NCI-H82 treated with DMSO at 0.1 percent for 48 hours (cell line): ENCODE measurements at regions not wholly inside any gene's neighbourhood (a gene's known extent, or its start where the extent isn't known, plus 50 kb on each side); places are given as distances from the start of the nearest gene placed in this dataset.

ENCODE experiments used
- DNase-seq: peaks from one replicate; lab custom pipeline; 2025; ENCODE audit not compliant: unreplicated experiment; lab: John Stamatoyannopoulos, UW

- DNase-seq = no peak
Measured at GRCh38 chr16:9185381-9185780, 93.9 kb downstream of the HAPSTR1 start.

GRCh38 chr16:9186061-9186460 lies 94.6 kb downstream of the HAPSTR1 start:
- DNase-seq = no peak

GRCh38 chr16:9188721-9189120 lies 97.3 kb downstream of the HAPSTR1 start:
- DNase-seq = no peak

- DNase-seq = no peak
Measured at GRCh38 chr16:9191274-9191850, 99.9 kb downstream of the HAPSTR1 start.

- no peak for DNase-seq
Measured at GRCh38 chr16:9192746-9193145, 101.3 kb downstream of the HAPSTR1 start.

- DNase-seq = no peak
Measured at GRCh38 chr16:9195287-9195686, 103.8 kb downstream of the HAPSTR1 start.

GRCh38 chr16:9197957-9198661 lies 106.7 kb downstream of the HAPSTR1 start:
- no peak for DNase-seq

GRCh38 chr16:9199311-9199710 lies 107.9 kb downstream of the HAPSTR1 start:
- no peak for DNase-seq

GRCh38 chr16:9199751-9200150 lies 108.3 kb downstream of the HAPSTR1 start:
- DNase-seq = no peak

GRCh38 chr16:9203956-9204355 lies 112.5 kb downstream of the HAPSTR1 start:
- DNase-seq = no peak

- DNase-seq = no peak
Measured at GRCh38 chr16:9205661-9206060, 114.2 kb downstream of the HAPSTR1 start.

- DNase-seq = no peak
Measured at GRCh38 chr16:9206156-9206555, 114.7 kb downstream of the HAPSTR1 start.

- DNase-seq = no peak
Measured at GRCh38 chr16:9212621-9213020, 121.2 kb downstream of the HAPSTR1 start.

GRCh38 chr16:9219813-9220212 lies 128.4 kb downstream of the HAPSTR1 start:
- no peak for DNase-seq

GRCh38 chr16:9225527-9226316 lies 134.3 kb downstream of the HAPSTR1 start:
- peak; percentile 76 for DNase-seq

GRCh38 chr16:9226924-9227323 lies 135.5 kb downstream of the HAPSTR1 start:
- no peak for DNase-seq

GRCh38 chr16:9231039-9231438 lies 139.6 kb downstream of the HAPSTR1 start:
- no peak for DNase-seq

- DNase-seq = no peak
Measured at GRCh38 chr16:9232102-9232770, 140.8 kb downstream of the HAPSTR1 start.

- DNase-seq = no peak
Measured at GRCh38 chr16:9235867-9236266, 144.4 kb downstream of the HAPSTR1 start.

GRCh38 chr16:9236319-9236718 lies 144.9 kb downstream of the HAPSTR1 start:
- no peak for DNase-seq

- no peak for DNase-seq
Measured at GRCh38 chr16:9238346-9238745, 146.9 kb downstream of the HAPSTR1 start.

- DNase-seq = no peak
Measured at GRCh38 chr16:9241177-9241576, 149.7 kb downstream of the HAPSTR1 start.
